Spleen (tissue), 11 donors: ENCODE measurements at regions not wholly inside any gene's neighbourhood (a gene's known extent, or its start where the extent isn't known, plus 50 kb on each side); places are given as distances from the start of the nearest gene placed in this dataset.

ENCODE experiments used
- DNase-seq: peaks from one replicate; pipeline ENCODE4 v3.0.0-alpha.2; 2020
- H3K27ac ChIP-seq, 8 donors: fragments of 200-600 bp; sonication (generic) in 7 of 8; 1 replicate in 4 of 8; 2 replicates in 4 of 8; pipeline versions ENCODE4 v1.5.0 to v1.8.0; 2016 to 2021; ENCODE audit warnings: inconsistent platforms in 4 of 8, mild to moderate bottlenecking in 4 of 8, moderate library complexity in 1 of 8
- H3K27me3 ChIP-seq, 7 donors: fragments of 200-600 bp; sonication (generic) in 6 of 7; replicated peaks in 1 of 7; 1 replicate in 4 of 7; 2 replicates in 3 of 7; pipeline versions ENCODE4 v1.5.0 to v1.8.0; 2016 to 2021; ENCODE audit warnings: inconsistent platforms in 3 of 7, mild to moderate bottlenecking in 1 of 7
- H3K36me3 ChIP-seq, 6 donors: fragments of 200-600 bp; sonication (generic) in 5 of 6; 1 replicate in 4 of 6; 2 replicates in 2 of 6; pipeline versions ENCODE4 v1.5.0 to v1.8.0; 2016 to 2021; ENCODE audit warnings: inconsistent platforms in 2 of 6
- H3K4me1 ChIP-seq, 6 donors: fragments of 200-600 bp; sonication (generic) in 5 of 6; 1 replicate in 3 of 6; 2 replicates in 3 of 6; pipeline versions ENCODE4 v1.5.0 to v1.8.0; 2016 to 2021; ENCODE audit warnings: inconsistent platforms in 3 of 6
- H3K4me3 ChIP-seq, 8 donors: fragments of 200-600 bp; sonication (generic) in 7 of 8; 1 replicate in 4 of 8; 2 replicates in 4 of 8; pipeline versions ENCODE4 v1.5.0 to v1.8.0; 2016 to 2021; ENCODE audit warnings: inconsistent platforms in 4 of 8, mild to moderate bottlenecking in 4 of 8, moderate library complexity in 2 of 8
- H3K9me3 ChIP-seq, 8 donors: fragments of 200-600 bp; sonication (generic) in 7 of 8; 1 replicate in 4 of 8; 2 replicates in 4 of 8; pipeline versions ENCODE4 v1.5.0 to v1.8.0; 2016 to 2021; ENCODE audit warnings: inconsistent platforms in 4 of 8
- CTCF ChIP-seq, 11 experiments: fragments of 200-600 bp in 7 of 11; fragments of 450-650 bp in 4 of 11; sonication (generic) in 4 of 11; IDR thresholded peaks in 8 of 11; conservative IDR thresholded peaks in 3 of 11; 1 replicate in 7 of 11; 2 replicates in 4 of 11; pipeline versions ENCODE4 v1.4.0 to v1.8.0; 2016 to 2021; ENCODE audit warnings: antibody characterized with exemption in 11 of 11, inconsistent platforms in 4 of 11, mild to moderate bottlenecking in 1 of 11
- POLR2A ChIP-seq, 3 donors: fragments of 450-650 bp; IDR thresholded peaks; one replicate each; pipeline ENCODE4 v1.5.1; 2017; ENCODE audit warnings: antibody characterized with exemption in 3 of 3, mild to moderate bottlenecking in 1 of 3
- POLR2AphosphoS5 ChIP-seq, 3 donors: sonication (generic); formaldehyde crosslinking; IDR thresholded peaks; one replicate each; pipeline ENCODE4 v1.5.1; 2017; ENCODE audit warnings: antibody characterized with exemption in 3 of 3
- WGBS, 5 donors: extraction: QIAGEN DNeasy Blood & Tissue Kit in 3 of 5; methylation state at CpG; one replicate each; pipeline versions ENCODE4 v1.1.5 to v1.1.7; 2013 to 2018; 5-methylcytosine and 5-hydroxymethylcytosine counted together
- intact Hi-C: fragments of 100-400 bp; cut with DNase I; formaldehyde crosslinking; loops from one replicate; pipeline ENCODE4 v1.15.0; 2023; ENCODE audit warnings: low total_unique reads
- donor health status: healthy with polysubstance abuse.
- donor health status: DM: no; HTN: no; CAD: no; lungs with moderate emphysema.
- donor health status: DM: no; HTN: no; CAD: no.
- donor health status: Bipolar disorder and iron deficiency.
- donor health status: healthy.
- donor health status: DM: no; HTN: no; CAD: no.
- donor health status: DM: yes; HTN: yes; CAD: no.

- intact Hi-C loops: no loop called here
- Histone ChIP-seq H3K36me3 (no peaks in the 10 kb centered on the region), H3K27ac (no peak overlapping the region), H3K4me1 (no peaks in the 10 kb centered on the region), H3K27me3 (peaks cover 0 to 5% (median 0%) of the 10 kb centered on the region in 7 donors), H3K9me3 (no peaks in the 10 kb centered on the region), H3K4me3 (no peak overlapping the region)
- DNase-seq: no peak
- 82 to 92% (median 86%) methylated on average over 12 of the region's 12 CpGs for WGBS, 5 donors
- no peak for TF ChIP-seq POLR2A (IDR thresholded peaks at IDR 0.05)
- no peak for TF ChIP-seq CTCF (IDR thresholded peaks at IDR 0.05 in 8 of 11, conservative IDR thresholded peaks at IDR 0.05 in 3 of 11)
- no peak for TF ChIP-seq POLR2AphosphoS5 (IDR thresholded peaks at IDR 0.05)
These were observed 378.7 kb upstream of the DYNLRB2 start for GRCh38 chr16:80161799-80162739.

DNA sequence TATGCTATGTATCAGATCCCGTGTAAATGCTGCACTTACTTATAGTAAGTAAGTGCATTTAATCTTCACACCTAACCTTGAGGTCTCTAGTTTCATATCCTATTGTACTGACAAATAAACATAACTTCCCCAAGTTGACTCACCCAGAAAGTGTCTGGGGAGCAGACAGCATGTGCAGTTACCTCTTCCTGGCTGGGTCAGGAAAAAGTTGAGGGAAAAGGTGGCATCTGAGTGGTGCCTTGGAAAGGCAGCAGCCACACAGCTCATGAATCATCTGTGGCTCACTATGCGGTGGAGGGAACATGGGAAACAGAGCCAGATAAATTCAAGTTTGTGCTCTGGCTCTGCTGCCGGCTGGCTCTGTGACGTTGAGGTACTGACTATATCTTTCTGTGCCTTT lies 382.0 kb upstream of the DYNLRB2 start:
- intact Hi-C loops: no loop called here
- DNase-seq: no peak

GRCh38 chr16:80151722-80152111 lies 389.1 kb upstream of the DYNLRB2 start:
- 5 to 8% (median 6%) methylated on average over 3 of the region's 3 CpGs for WGBS, 5 donors

More for the DNA sequence above, 382.0 kb upstream of the DYNLRB2 start:
- TF ChIP-seq POLR2A (IDR thresholded peaks at IDR 0.05): no peak
- no peak for TF ChIP-seq CTCF (IDR thresholded peaks at IDR 0.05 in 8 of 11, conservative IDR thresholded peaks at IDR 0.05 in 3 of 11)
- no peak for TF ChIP-seq POLR2AphosphoS5 (IDR thresholded peaks at IDR 0.05)
- Histone ChIP-seq H3K4me3 (no peak overlapping the region), H3K27ac (no peak overlapping the region), H3K4me1 (no peaks in the 10 kb centered on the region), H3K9me3 (no peaks in the 10 kb centered on the region), H3K36me3 (no peaks in the 10 kb centered on the region), H3K27me3 (peaks cover 0 to 14% (median 0%) of the 10 kb centered on the region in 7 donors)
- 71 to 88% (median 77%) methylated on average over 4 of the region's 4 CpGs for WGBS, 5 donors

More at GRCh38 chr16:80151722-80152111, 389.1 kb upstream of the DYNLRB2 start:
- Histone ChIP-seq H3K4me1 (peaks cover 0 to 9% (median 0%) of the 10 kb centered on the region in 6 donors), H3K9me3 (no peaks in the 10 kb centered on the region), H3K27ac (no peak overlapping the region), H3K36me3 (no peaks in the 10 kb centered on the region), H3K27me3 (peaks cover 0 to 13% (median 0%) of the 10 kb centered on the region in 7 donors), H3K4me3 (no peak overlapping the region)
- DNase-seq: no peak
- intact Hi-C loops: no loop called here
- no peak for TF ChIP-seq POLR2A (IDR thresholded peaks at IDR 0.05)
- TF ChIP-seq CTCF (IDR thresholded peaks at IDR 0.05 in 8 of 11, conservative IDR thresholded peaks at IDR 0.05 in 3 of 11): no peak
- no peak for TF ChIP-seq POLR2AphosphoS5 (IDR thresholded peaks at IDR 0.05)
